ENCODE measurements at regions not wholly inside any gene's neighbourhood (a gene's known extent, or its start where the extent isn't known, plus 50 kb on each side); places are given as distances from the start of the nearest gene placed in this dataset.

DNA sequence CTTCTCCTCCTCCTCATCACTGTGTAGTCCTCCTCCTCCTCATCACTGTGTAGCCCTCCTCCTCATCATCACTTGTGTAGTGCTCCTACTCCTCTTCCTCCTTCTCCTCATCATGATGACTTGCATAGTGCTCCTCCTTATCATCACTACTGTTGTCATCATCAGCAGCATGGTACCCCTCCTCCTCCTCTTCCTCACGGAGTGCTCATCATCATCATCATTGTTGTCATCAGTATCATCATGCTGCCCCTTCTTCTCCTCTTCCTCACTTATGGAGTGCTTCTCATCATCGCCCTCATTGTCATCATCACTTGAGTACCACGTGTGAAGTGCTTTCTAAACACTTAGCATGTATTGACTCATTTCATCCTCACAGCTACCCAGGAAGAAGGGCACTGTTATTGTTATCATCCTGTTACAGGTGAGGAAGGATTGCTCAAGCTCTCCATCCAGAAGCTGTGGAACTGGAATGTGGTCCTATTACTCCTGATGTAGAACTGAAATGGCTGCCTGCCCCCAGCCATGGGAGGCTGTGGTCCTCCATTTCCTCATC is 122.8 kb upstream of the SHH start:
- TF ChIP-seq, protein P1, sequence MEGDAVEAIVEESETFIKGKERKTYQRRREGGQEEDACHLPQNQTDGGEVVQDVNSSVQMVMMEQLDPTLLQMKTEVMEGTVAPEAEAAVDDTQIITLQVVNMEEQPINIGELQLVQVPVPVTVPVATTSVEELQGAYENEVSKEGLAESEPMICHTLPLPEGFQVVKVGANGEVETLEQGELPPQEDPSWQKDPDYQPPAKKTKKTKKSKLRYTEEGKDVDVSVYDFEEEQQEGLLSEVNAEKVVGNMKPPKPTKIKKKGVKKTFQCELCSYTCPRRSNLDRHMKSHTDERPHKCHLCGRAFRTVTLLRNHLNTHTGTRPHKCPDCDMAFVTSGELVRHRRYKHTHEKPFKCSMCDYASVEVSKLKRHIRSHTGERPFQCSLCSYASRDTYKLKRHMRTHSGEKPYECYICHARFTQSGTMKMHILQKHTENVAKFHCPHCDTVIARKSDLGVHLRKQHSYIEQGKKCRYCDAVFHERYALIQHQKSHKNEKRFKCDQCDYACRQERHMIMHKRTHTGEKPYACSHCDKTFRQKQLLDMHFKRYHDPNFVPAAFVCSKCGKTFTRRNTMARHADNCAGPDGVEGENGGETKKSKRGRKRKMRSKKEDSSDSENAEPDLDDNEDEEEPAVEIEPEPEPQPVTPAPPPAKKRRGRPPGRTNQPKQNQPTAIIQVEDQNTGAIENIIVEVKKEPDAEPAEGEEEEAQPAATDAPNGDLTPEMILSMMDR (IDR thresholded peaks at IDR 0.05): no peak
- TF ChIP-seq POLR2A (IDR thresholded peaks at IDR 0.05): no peak
- no peak for TF ChIP-seq EP300 (IDR thresholded peaks at IDR 0.05)

All from ovary (tissue), 3 donors.